ENCODE measurements at regions not wholly inside any gene's neighbourhood (a gene's known extent, or its start where the extent isn't known, plus 50 kb on each side); places are given as distances from the start of the nearest gene placed in this dataset.

GRCh38 chr4:171573181-171573580 lies 240.0 kb upstream of the GALNTL6 start:
- TF ChIP-seq CTCF (IDR thresholded peaks at IDR 0.05) (no peak), POLR2A (IDR thresholded peaks at IDR 0.05) (no peak), POLR2AphosphoS5 (IDR thresholded peaks at IDR 0.05; ENCODE audit: insufficient read depth in 1 of 2, low read depth in 1 of 2) (no peak)
